ENCODE measurements at regions not wholly inside any gene's neighbourhood (a gene's known extent, or its start where the extent isn't known, plus 50 kb on each side); places are given as distances from the start of the nearest gene placed in this dataset.

DNA sequence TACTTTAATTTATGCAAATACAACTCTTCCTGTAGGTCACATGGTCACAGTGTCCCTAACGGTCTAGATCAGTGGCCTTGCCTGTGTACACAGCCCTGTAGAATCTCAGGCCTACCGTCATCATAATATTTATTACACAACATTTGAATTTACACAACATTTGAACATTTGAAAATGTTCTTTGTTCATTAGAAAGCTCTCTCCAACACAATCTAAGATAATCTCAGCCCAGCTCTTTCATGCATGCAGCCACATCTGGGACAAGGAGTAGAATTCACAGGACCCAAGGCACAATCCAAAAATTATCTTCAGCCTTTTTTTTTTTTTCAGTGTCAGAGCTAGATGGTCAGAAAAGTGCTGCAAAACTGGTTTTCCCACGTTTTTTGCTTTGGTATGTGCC lies 892.8 kb downstream of the TFAP2A start:
- no peaks in the 10 kb centered on the region for H3K27me3 ChIP-seq
- H3K9me3 ChIP-seq, result no peaks in the 10 kb centered on the region
- DNase-seq (ENCODE audit: low spot score), result no peak
- H3K4me3 ChIP-seq, result no peak overlapping the region
- TF ChIP-seq, protein P1, sequence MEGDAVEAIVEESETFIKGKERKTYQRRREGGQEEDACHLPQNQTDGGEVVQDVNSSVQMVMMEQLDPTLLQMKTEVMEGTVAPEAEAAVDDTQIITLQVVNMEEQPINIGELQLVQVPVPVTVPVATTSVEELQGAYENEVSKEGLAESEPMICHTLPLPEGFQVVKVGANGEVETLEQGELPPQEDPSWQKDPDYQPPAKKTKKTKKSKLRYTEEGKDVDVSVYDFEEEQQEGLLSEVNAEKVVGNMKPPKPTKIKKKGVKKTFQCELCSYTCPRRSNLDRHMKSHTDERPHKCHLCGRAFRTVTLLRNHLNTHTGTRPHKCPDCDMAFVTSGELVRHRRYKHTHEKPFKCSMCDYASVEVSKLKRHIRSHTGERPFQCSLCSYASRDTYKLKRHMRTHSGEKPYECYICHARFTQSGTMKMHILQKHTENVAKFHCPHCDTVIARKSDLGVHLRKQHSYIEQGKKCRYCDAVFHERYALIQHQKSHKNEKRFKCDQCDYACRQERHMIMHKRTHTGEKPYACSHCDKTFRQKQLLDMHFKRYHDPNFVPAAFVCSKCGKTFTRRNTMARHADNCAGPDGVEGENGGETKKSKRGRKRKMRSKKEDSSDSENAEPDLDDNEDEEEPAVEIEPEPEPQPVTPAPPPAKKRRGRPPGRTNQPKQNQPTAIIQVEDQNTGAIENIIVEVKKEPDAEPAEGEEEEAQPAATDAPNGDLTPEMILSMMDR (IDR thresholded peaks at IDR 0.05), result no peak
- H3K4me1 ChIP-seq, result no peaks in the 10 kb centered on the region
- no peaks in the 10 kb centered on the region for H3K36me3 ChIP-seq
- no peak overlapping the region for H3K27ac ChIP-seq

DNA sequence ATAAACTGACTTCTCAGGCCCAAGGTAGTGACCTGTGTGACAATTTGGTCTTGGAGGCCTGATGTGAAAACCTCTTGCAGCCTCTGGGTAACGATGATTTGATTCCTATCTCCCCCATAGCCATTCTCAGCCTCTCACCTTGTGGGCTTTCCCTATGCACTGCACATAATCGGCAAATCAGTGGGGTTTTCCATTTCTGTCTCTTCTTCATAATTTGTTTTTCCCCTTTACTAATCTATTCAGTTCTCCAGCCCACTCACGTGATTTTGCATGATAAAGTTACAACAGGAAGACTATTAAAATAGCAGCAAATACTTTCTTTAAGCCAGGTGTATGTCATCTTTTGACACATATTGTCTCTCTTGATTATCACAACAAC lies 893.7 kb downstream of the TFAP2A start:
- TF ChIP-seq, protein P1 (IDR thresholded peaks at IDR 0.05), result no peak
- DNase-seq (ENCODE audit: low spot score), result no peak
- Histone ChIP-seq H3K36me3 (no peaks in the 10 kb centered on the region), H3K9me3 (no peaks in the 10 kb centered on the region), H3K27me3 (no peaks in the 10 kb centered on the region), H3K27ac (no peak overlapping the region), H3K4me1 (no peaks in the 10 kb centered on the region), H3K4me3 (no peak overlapping the region)

DNA sequence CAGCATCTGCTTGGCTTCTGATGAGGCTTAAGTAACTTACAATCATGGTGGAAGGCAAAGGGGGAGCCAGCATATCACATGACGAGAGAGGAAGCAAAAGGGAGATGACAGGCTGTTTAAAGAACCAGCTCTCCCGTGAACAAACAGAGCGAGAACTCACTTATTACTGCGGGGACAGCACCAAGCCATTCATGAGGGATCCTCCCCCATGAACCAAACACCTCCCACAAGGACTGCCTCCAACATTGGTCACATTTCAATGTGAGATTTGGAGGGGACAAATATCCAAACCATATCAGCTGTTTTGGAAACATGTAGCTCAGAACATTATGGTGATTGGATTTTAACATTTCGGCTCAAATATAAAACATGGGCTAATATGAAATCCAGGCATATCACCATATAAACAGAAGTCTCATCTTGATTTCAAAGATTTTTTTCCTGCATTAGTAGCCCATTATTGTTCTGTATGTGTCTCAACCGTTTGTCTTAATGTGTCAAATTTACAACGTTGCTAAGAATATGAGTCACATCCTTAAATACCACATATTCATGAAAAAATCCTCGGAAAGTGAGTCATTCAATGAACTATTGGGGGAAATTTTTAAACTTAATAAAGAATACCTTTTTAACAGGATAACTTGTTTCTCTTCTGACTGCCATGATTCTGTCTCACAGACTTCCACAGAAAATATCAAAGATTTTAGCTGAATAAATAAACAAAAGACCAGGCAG lies 894.3 kb downstream of the TFAP2A start:
- H3K4me1 ChIP-seq, result no peaks in the 10 kb centered on the region
- no peaks in the 10 kb centered on the region for H3K36me3 ChIP-seq
- H3K9me3 ChIP-seq, result no peaks in the 10 kb centered on the region
- TF ChIP-seq, protein P1 (IDR thresholded peaks at IDR 0.05), result no peak
- no peak overlapping the region for H3K27ac ChIP-seq
- H3K27me3 ChIP-seq, result no peaks in the 10 kb centered on the region
- DNase-seq (ENCODE audit: low spot score), result no peak
- no peak overlapping the region for H3K4me3 ChIP-seq

DNA sequence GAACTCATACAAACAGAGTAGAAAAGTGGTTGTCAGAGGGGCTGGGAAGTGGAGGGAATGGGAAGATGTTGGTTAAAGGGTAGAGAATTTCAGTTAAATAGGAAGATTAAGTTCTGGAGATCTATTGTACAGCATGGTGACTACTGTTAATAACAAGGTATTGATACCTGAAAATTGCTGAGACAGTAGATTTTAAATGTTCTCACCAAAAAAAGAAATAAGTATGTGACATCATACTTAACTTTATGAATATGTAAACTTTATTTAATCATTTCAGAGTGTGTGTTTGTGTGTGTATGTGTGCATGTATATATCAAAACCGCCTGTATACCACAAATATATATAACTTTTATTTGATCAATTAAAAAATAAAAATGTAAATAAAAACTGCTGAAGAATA lies 896.4 kb downstream of the TFAP2A start:
- no peaks in the 10 kb centered on the region for H3K4me1 ChIP-seq
- TF ChIP-seq, protein P1 (IDR thresholded peaks at IDR 0.05), result no peak
- H3K4me3 ChIP-seq, result no peak overlapping the region
- no peak overlapping the region for H3K27ac ChIP-seq
- no peaks in the 10 kb centered on the region for H3K36me3 ChIP-seq
- no peaks in the 10 kb centered on the region for H3K9me3 ChIP-seq
- DNase-seq (ENCODE audit: low spot score), result no peak
- H3K27me3 ChIP-seq, result no peaks in the 10 kb centered on the region

DNA sequence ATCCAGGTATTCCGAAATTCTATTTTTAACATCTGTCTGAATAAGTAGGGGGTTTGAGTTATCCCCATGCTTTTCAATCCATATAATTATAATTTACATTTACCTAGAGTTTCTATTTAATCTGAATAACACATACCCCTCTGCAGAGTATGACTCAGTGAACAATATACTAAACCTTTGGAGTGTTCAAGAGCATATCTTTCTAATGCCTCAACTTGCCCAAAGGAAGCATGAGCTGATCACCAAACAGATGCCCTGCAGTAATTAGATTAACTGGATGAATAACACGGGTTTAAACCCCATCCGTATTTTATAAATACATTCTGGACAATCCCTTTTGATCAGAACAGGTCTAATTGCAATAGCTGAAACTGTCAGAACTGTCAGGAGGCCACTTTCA lies 897.1 kb downstream of the TFAP2A start:
- Histone ChIP-seq H3K4me1 (no peaks in the 10 kb centered on the region), H3K27me3 (no peaks in the 10 kb centered on the region), H3K36me3 (no peaks in the 10 kb centered on the region), H3K9me3 (no peaks in the 10 kb centered on the region), H3K4me3 (no peak overlapping the region), H3K27ac (no peak overlapping the region)
- TF ChIP-seq, protein P1 (IDR thresholded peaks at IDR 0.05), result no peak
- no peak for DNase-seq (ENCODE audit: low spot score)
